Suprapubic skin (tissue), 3 donors: ENCODE measurements at regions not wholly inside any gene's neighbourhood (a gene's known extent, or its start where the extent isn't known, plus 50 kb on each side); places are given as distances from the start of the nearest gene placed in this dataset.

Experiments
- EP300 ChIP-seq: sonication (generic); formaldehyde crosslinking; IDR thresholded peaks from one replicate; pipeline ENCODE4 v1.6.1; 2017; ENCODE audit warnings: antibody characterized with exemption
- POLR2A ChIP-seq, 2 donors: fragments of 450-650 bp; IDR thresholded peaks; one replicate each; pipeline ENCODE4 v1.6.1; 2017; ENCODE audit warnings: antibody characterized with exemption in 2 of 2, mild to moderate bottlenecking in 2 of 2, moderate library complexity in 2 of 2
- TF ChIP-seq, protein P1 (sequence below), 2 donors: fragments of 200-600 bp in 1 of 2; fragments of 450-650 bp in 1 of 2; sonication (generic) in 1 of 2; IDR thresholded peaks; one replicate each; pipeline ENCODE4 v1.5.1; 2016 to 2019; ENCODE audit warnings: antibody characterized with exemption in 2 of 2, mild to moderate bottlenecking in 1 of 2, moderate library complexity in 1 of 2

DNA sequence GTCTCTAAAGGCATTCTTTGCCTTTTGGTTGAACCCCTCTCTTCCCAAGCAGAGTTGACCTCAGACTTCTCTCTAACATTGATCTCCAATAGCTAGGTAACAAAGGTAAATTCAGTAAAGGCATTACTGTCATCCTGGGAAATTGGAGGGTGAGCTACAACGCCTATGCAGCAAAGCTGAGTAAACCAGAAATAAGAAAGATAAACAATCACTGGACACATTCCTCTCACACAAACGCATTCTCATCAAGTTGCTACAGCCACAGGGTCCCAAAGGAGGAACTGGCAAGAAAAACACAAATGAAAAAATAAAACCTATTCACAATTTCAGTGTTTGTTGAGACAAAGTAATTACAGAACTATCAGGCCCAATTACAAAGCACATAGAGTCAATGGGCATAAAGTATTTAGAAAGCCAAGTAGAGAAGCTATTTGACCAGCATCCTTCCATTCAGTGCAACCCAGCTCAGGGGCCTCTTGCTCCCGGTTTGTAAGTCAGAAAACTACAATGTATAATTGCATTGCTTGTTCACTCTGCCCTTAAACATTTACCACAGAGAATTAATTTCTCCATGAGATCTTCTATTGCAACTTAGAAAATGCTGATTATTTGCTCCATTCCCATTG, 967.7 kb downstream of the PCDH7 start:
- TF ChIP-seq, protein P1, sequence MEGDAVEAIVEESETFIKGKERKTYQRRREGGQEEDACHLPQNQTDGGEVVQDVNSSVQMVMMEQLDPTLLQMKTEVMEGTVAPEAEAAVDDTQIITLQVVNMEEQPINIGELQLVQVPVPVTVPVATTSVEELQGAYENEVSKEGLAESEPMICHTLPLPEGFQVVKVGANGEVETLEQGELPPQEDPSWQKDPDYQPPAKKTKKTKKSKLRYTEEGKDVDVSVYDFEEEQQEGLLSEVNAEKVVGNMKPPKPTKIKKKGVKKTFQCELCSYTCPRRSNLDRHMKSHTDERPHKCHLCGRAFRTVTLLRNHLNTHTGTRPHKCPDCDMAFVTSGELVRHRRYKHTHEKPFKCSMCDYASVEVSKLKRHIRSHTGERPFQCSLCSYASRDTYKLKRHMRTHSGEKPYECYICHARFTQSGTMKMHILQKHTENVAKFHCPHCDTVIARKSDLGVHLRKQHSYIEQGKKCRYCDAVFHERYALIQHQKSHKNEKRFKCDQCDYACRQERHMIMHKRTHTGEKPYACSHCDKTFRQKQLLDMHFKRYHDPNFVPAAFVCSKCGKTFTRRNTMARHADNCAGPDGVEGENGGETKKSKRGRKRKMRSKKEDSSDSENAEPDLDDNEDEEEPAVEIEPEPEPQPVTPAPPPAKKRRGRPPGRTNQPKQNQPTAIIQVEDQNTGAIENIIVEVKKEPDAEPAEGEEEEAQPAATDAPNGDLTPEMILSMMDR (IDR thresholded peaks at IDR 0.05): no peak
- TF ChIP-seq EP300 (no peak), POLR2A (IDR thresholded peaks at IDR 0.05) (no peak)
